NCI-H446 (cell line): ENCODE measurements at regions not wholly inside any gene's neighbourhood (a gene's known extent, or its start where the extent isn't known, plus 50 kb on each side); places are given as distances from the start of the nearest gene placed in this dataset.
A peak's percentile ranks its signal among the peaks of the same experiment; 100 is the strongest.

Source experiments
- DNase-seq, 2 experiments: peaks; one replicate each; lab custom pipeline; 2025; lab: John Stamatoyannopoulos, UW

DNA sequence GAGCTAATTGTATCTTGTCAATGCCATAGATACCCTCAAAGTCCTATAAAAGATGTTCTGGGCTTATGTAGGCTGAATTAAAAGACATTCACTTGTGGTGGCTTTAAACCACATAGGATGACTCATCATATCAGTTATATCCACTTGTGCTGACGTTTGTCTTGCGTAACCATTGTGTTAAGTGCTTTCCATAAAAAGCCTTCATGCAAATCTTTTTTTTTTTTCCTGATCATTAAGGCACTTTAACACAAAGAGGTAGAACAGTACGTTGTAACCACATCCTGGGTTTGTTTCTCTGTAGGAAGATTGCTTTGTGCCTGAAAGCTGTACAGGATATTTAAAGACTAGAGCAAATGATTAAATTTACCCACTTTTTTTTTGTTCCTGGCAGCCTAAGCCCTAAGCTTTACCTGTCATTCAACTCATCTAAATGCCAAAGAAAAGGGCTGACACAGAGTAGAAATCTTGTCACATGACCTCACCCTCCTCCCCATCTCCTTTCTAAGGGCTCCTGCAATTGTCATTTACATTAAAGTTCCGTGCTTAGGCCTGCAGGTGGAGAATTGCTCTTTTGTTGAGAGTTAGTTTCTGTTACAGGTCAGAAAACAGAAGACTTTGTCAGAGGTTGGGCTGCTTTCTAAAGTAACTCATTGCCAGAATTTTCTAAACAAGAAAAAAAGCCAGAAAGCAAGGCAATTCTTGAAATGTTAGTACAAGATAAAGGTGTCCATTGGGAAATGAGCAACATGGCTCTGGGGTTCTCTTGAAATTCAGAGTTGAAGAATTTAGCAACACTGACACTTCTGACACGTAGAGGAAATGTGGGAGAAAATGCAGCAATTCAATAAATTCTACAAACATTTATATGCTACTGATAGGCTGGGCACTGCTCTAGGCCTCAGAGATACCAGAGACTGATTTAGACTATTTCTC lies 555.6 kb downstream of the PPARGC1A start:
- DNase-seq: no peak

DNA sequence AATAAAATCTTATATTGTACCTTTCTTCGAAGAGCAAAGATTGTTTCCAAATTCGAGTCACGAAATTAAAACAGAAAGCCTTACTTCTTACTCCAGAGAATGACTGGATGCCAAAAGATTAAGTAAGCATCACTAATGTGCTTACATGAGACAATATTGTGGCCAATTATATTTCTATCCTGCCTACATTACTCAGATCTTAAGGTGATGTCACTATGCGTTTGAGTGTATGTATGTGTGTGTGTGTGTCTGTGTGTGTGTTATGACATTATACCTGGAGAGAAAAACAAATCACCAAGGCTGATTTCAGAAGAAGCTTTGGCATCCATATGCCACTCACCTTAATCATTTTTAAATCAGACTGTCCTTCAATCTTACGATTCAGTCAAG lies 556.3 kb downstream of the PPARGC1A start:
- peak in 1 of 2 experiments; percentile 10 for DNase-seq

DNA sequence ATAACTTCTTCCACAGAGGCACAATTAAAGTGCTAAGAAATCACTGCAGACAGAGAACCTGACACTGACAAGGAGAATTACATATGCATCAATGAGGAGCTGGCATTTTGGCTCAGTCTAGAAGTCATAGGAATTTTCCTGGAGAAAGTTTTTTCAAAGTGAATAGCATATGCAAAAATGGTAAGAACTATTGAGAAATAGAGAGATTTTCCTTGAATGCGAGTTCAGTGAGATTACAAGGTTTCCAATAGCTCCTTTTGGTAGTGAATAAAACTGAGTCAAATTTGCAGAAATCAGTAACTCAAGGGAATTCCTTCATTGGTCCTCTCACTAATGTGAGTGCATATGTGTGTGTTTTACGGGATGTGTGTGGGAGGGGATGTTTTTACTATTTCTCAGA lies 557.5 kb downstream of the PPARGC1A start:
- DNase-seq: no peak

DNA sequence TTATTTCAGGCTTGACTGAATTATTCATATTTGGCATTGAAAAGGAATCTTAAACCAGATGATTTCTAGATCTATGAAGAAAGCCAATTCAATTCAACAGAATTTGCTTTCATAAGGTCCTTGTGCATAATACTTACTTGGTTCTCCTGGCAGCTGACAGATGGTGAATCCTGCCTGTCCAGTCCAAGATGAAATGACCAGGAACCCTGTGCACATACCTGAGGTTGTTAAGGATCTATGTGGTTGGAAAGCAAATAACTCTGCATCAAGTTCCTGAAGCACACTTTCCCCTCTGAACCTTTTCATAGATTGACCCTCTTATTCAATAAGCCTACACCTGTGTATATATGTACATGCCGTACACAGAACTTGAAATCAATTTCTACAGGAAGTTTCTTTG lies 562.7 kb downstream of the PPARGC1A start:
- DNase-seq: no peak

GRCh38 chr4:23324021-23324690 lies 565.7 kb downstream of the PPARGC1A start:
- DNase-seq: no peak

- DNase-seq: no peak
These were observed 566.4 kb downstream of the PPARGC1A start for GRCh38 chr4:23323436-23323835.

DNA sequence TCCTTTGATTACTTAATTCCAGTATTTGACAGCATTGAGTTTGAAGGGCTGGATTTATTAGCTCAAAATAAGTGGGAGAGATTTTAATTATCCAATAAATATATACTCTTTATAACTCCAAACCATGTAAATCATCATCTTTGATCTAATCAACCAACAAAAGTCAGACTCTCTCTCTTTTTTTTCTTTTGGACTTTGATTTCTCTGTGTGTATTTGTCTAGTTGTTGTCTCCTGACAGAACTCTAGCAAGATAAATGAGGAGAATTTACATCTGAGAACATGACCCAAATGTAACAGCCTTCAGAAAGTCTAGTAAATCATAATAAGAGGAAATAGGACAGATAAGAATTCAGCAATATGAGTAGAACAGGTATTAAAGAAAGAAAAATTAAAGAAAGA lies 567.1 kb downstream of the PPARGC1A start:
- no peak for DNase-seq

- DNase-seq: peak in 1 of 2 experiments; percentile 36
These were observed 568.8 kb downstream of the PPARGC1A start for GRCh38 chr4:23320931-23321587.

DNA sequence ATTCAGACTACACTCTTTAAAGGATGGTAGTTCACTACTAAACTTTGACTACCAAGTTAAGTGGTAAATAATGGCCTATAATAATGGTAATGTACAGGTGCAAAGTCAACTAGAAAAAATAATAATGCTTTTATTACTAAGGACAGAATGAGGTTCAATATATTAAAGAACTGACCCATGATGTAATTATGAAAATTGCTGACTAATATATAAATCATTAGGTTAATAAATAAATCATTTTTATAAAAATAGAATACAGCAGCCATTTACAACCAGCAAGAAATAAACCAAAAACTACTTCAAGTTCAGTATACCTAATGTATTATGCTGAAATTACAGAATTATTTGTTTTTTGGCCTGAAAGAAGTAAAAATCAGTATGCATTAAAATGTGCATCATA lies 577.2 kb downstream of the PPARGC1A start:
- DNase-seq: no peak

- no peak for DNase-seq
These were observed 577.9 kb downstream of the PPARGC1A start for GRCh38 chr4:23311983-23312382.

DNA sequence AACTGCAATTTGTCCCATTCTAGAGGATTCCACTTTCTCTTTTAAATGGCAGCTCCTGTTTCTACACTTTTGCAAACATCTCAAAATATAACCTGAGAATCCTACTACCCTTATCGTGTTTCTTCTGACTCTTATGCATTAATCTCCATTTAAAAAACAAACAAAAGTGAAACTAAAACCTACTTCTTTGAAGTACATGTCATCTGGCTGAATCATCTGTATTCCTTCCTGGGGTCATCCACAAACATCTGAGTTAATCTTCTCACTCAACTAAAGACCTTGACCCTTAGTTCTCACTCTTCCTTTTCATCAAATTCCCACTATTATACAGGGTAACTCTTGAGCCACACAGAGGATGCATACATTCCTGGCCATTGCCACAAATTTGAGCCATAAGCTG lies 584.8 kb downstream of the PPARGC1A start:
- no peak for DNase-seq

GRCh38 chr4:23298371-23298770 lies 591.5 kb downstream of the PPARGC1A start:
- DNase-seq: no peak

GRCh38 chr4:23297327-23297726 lies 592.5 kb downstream of the PPARGC1A start:
- no peak for DNase-seq

DNA sequence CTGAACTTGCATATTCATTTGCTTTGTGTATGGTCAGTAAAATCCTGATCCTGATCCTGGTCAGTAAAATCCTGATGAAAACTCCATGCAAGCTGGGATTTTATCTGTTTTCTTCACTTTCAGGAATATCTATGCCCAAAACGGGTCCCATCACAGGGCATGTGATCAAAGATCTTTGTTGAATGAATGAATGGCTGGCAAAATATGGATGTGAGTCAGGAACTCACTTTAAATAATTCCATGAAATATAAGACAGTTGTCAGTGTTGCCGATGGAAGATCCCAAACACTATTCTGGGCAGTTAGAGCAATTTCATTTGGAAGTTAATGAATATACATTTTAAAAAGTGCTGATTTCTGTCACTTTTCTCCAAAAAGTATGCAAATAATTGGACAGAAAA lies 598.4 kb downstream of the GBA3 start:
- DNase-seq: no peak

DNA sequence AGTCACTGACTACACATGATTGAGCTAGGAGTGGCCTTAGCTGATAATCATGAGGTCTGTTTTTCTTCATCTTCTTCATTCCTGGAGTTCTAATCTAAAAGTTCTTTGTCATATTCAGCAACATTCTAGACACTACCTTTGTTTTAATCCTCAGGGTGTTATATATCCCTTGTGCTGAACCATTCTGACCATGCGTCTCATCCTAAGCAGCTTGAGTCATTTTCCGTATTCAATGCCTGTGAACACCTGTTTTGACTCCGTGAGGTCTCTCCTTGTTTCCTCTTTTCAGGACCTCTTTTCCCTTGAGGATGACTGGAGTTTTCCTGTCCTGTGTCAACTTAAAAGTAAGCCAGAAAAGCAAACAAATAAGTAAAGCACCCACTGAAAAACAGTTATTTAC lies 597.9 kb downstream of the GBA3 start:
- DNase-seq: no peak

DNA sequence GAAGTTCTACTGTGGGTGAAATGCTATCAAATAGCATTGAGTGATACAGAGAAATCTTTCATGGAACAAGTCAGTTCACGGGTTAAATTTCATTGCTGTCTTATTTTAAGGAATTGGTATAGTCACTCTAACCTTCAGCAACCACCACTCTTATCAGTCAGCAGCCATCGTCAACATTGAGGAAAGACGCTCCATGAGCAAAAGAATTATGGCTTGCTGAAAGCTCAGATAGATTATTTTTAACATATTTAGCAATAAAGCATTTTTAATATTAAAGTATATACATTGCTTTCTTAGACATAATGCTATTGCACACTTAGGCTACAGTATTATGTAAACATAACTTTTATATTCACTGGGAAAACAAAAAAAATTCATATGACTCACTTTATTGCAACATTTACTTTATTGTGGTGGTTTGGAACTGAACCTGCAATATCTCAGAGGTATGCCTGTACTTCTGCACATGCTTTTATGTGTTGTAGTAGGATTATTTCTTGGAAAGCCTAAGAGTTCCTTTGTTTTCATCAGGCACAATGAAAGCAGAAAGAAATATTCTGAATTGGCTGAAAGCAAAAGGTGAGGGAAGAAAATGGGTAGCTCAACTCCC lies 586.7 kb downstream of the GBA3 start:
- DNase-seq: no peak

DNA sequence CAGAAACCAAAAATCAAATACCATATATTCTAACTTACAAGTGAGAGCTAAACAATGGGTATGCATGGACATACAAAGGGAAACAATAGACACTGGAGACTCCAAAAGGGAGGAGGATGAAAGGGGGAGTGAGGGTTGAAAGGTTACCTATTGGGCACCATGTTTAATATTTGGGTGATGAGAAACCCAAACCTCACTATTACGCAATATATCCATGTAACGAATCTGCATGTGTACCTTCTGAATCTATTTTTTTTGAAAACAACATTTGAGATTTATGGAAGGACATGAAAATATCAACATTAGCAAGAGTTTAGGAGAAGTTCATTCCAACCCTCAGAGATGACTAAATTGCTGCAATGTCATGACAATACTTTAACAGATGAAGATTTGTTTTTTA lies 586.1 kb downstream of the GBA3 start:
- no peak for DNase-seq

DNA sequence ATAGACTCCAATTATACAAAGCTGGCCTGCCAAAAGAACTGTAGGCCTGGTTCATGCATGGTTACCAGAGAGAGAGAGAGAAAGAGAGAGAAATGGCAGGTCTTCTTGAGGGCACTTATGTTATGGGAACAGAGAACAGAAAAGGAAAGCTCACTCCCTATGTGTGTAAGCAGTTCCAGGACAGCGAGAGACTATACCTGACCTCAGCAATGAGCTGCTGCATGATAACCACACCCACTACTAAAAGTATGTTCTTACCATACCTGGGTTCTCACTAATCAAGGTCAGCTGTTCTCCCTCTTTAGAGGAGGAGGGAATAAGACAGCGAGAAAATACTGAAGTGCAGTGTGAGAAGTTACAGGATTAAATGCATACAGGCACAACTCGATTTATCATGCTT lies 583.3 kb downstream of the GBA3 start:
- DNase-seq: no peak

DNA sequence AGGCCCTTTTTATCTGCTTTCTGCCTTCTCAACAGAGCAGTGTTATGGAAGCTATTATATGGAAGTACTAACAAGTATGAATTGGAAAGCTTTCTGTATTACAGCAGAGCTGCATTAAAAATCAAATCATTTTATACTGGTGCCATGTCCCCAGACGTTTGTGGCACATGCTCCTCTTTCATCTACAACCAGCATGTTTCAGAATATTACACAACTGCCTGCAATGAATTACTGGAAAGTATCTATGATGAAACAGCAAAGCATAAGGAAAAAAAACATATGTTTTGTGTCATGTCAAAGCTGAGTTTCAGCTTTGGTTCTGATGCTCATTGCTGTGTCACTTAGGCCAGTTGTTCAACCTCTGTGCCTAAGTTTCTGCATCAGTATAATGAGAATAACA lies 576.8 kb downstream of the GBA3 start:
- DNase-seq: no peak

DNA sequence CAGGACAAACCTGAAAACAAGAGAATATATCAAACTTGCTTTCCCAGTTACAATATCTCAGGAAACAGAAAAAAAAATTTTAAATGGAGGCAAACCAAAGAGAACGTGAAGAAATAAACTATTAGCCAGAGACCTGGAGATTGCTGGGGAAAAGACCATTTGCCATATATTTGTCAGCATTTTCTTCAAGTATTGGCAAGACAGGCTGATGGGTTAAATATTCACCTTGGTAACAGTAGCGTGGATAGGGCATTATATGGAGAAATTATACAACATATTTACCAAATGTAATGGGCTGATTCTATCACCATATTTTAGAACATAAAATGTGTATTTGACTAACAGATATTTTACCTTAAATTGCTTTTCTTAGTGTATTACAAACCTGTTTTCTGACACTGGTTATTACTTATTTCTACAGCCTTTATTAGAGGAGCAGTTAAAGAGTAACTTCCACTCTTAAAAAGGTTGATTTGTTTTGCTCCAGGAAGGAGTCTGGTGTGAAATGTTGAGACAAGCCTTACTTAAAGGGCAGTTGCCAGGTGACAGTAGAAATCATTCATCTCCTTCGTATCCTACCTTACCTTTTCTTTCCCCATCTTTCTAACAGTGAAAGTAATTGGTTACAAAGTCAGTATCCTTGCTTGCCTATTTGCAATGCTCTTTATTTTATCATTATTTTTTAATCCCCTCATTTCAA lies 575.5 kb downstream of the GBA3 start:
- no peak for DNase-seq

DNA sequence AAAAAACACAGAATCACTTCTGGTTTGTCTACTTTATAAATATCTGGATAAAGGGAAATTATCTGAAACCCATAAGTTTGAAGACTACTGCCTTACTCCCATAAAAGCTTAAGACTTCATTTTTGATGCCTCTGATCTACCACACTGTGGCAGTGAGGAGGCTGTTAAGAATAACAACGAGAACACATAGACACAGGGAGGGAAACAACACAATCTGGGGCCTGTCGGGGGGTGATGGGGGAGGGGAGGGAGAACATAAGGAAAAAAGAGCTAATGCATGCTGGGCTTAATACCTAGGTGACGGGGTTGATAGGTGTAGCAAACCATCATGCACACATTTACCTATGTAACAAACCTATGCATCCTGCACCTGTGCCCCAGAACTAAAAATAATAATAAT lies 573.7 kb downstream of the GBA3 start:
- DNase-seq: no peak

- DNase-seq: no peak
These were observed 567.8 kb downstream of the GBA3 start for GRCh38 chr4:23260511-23260910.
